ENCODE measurements at regions not wholly inside any gene's neighbourhood (a gene's known extent, or its start where the extent isn't known, plus 50 kb on each side); places are given as distances from the start of the nearest gene placed in this dataset.

- no peak for TF ChIP-seq CTCF (IDR thresholded peaks at IDR 0.05; ENCODE audit: unreplicated experiment)
- Mint-ChIP-seq H3K27ac (ENCODE audit: unreplicated experiment) (no peak overlapping the region), H3K27me3 (ENCODE audit: unreplicated experiment) (peaks cover 3% of the 10 kb centered on the region), H3K4me1 (ENCODE audit: unreplicated experiment) (no peaks in the 10 kb centered on the region), H3K4me3 (ENCODE audit: unreplicated experiment) (no peak overlapping the region), H3K36me3 (ENCODE audit: low read depth, unreplicated experiment) (no peaks in the 10 kb centered on the region), H3K9me3 (ENCODE audit: unreplicated experiment) (no peaks in the 10 kb centered on the region)
- DNase-seq (ENCODE audit: low spot score): no peak
Observed at GRCh38 chr11:127926721-127927120, 660.6 kb downstream of the ETS1 start.

- H3K4me1 Mint-ChIP-seq (ENCODE audit: unreplicated experiment): no peaks in the 10 kb centered on the region
- H3K9me3 Mint-ChIP-seq (ENCODE audit: unreplicated experiment): no peaks in the 10 kb centered on the region
- no peak for TF ChIP-seq CTCF (IDR thresholded peaks at IDR 0.05; ENCODE audit: unreplicated experiment)
- H3K27me3 Mint-ChIP-seq (ENCODE audit: unreplicated experiment): peaks cover 3% of the 10 kb centered on the region
- no peak overlapping the region for H3K4me3 Mint-ChIP-seq (ENCODE audit: unreplicated experiment)
- no peaks in the 10 kb centered on the region for H3K36me3 Mint-ChIP-seq (ENCODE audit: low read depth, unreplicated experiment)
- H3K27ac Mint-ChIP-seq (ENCODE audit: unreplicated experiment): no peak overlapping the region
- DNase-seq (ENCODE audit: low spot score): no peak
Observed at GRCh38 chr11:127925475-127925874, 661.9 kb downstream of the ETS1 start.

GRCh38 chr11:127919206-127920000 lies 668.0 kb downstream of the ETS1 start:
- Mint-ChIP-seq H3K27ac (ENCODE audit: unreplicated experiment) (no peak overlapping the region), H3K9me3 (ENCODE audit: unreplicated experiment) (no peaks in the 10 kb centered on the region), H3K4me3 (ENCODE audit: unreplicated experiment) (no peak overlapping the region), H3K36me3 (ENCODE audit: low read depth, unreplicated experiment) (no peaks in the 10 kb centered on the region), H3K4me1 (ENCODE audit: unreplicated experiment) (no peaks in the 10 kb centered on the region), H3K27me3 (ENCODE audit: unreplicated experiment) (no peaks in the 10 kb centered on the region)
- no peak for TF ChIP-seq CTCF (IDR thresholded peaks at IDR 0.05; ENCODE audit: unreplicated experiment)
- no peak for DNase-seq (ENCODE audit: low spot score)

- TF ChIP-seq CTCF (IDR thresholded peaks at IDR 0.05; ENCODE audit: unreplicated experiment): no peak
- Mint-ChIP-seq H3K4me1 (ENCODE audit: unreplicated experiment) (no peaks in the 10 kb centered on the region), H3K27ac (ENCODE audit: unreplicated experiment) (no peak overlapping the region), H3K27me3 (ENCODE audit: unreplicated experiment) (no peaks in the 10 kb centered on the region), H3K4me3 (ENCODE audit: unreplicated experiment) (no peak overlapping the region), H3K9me3 (ENCODE audit: unreplicated experiment) (peaks cover 4% of the 10 kb centered on the region), H3K36me3 (ENCODE audit: low read depth, unreplicated experiment) (peaks cover 4% of the 10 kb centered on the region)
- no peak for DNase-seq (ENCODE audit: low spot score)
Observed at GRCh38 chr11:127902382-127902781, 685.0 kb downstream of the ETS1 start.
